HG03103 (cell line): ENCODE measurements at regions not wholly inside any gene's neighbourhood (a gene's known extent, or its start where the extent isn't known, plus 50 kb on each side); places are given as distances from the start of the nearest gene placed in this dataset.
"Not testable (repeated sequence)": the region's sequence is repeated elsewhere in the genome, so short reads cannot be mapped to it uniquely, and the experiment has no call there.

Source experiments
- ATAC-seq: cut with Tn5 transposase; IDR thresholded peaks from one replicate; pipeline ENCODE4 v1.9.1; 2021; ENCODE audit warnings: low read depth; ENCODE audit not compliant: unreplicated experiment

DNA sequence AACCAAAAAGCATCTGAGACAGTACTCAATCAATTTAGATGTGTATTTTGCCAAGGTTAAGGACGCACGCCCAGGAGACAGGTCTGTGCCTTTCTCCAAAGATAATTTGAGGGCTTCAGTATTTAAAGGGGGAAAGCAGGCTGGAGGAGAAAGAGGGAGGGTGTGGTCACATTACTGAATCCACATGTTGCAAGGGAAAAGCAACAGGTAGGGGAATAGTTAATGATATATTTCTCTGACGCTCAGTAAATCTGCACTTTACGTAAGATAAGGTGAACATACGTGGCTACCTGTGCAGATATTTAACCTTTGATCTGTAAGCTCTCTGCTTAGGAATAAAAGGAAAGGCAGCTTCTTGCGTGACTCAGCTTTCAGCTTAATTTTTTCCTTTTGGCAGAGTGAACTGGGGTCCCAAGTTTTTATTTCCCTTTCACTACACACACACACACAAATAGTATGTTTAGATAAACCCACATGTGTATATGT lies 443.4 kb downstream of the NTRK2 start:
- ATAC-seq, result no peak

DNA sequence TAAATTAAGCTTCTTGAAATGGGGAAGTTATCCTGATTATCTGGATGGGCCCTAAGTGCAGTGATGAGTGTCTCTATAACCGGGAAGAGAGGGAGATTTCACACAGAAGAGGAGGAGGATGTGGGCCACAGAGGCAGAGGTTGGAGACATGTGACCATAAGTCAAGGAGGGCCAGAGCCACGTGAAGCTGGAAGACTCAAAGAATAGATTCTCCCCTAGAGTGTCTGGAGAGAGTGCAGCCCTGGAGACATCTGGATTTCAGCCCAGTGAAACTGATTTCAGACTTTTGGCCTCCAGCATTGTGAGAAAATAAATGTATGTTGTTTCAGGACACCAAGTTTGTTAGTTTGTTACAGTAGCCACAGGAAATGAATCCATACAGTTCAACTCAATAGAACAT lies 442.9 kb downstream of the NTRK2 start:
- no peak for ATAC-seq

GRCh38 chr9:85108746-85109145 lies 439.2 kb downstream of the NTRK2 start:
- no peak for ATAC-seq

DNA sequence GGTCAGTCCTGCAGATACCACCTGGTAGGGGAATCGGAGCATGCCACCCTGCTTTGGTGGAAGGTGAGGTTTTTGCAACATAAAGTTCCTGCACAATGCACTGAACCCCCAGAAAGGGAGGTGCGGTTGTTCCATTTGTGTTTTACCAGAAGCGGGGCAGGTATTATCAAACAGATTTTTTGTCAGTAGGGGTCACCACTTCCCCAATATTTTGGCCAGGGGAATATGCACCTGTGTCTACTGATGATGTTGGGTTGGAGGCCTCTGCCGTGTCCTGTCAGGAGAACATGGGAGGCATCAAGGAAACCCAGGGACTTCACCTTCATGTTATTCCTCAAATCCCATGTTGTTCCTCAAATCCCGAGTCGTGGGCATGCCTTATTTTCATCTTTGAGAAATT lies 438.7 kb downstream of the NTRK2 start:
- no peak for ATAC-seq

DNA sequence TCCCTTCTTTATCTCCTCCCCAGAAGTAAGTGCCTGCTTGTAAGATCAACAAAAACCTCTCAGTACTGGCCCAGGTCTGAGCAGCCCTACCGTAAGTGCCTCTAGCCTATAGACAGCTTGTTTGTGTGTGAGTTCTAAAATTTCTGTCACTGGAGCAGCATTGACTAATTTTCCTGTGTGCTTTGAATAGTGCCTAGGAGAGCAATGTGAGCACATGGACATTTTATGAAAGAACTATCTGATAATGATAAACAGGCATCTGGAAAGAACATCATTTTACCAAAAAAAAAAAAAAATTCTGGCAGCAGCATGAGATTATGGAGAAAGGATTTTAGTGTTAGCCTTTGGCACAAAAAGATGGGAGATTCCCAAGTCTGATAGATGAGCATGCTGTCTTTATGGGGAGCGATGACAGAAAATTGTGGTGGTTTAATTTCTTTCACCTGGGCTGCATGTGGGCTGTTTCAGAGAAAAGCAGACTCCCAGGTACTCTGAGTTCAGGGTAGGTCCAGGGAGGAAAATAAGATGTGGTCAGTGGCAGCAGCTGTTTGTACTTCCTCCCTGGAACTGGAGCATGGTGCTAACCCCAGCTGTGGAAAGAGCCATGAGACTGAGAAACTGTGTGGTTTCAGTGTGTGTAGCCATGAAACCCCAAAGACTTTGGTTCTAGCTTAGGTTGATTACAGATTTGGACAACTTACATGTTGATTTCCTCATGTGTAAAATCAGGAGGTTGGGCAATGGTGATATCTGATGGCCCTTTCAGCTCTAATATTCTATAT lies 419.9 kb downstream of the NTRK2 start:
- no peak for ATAC-seq

DNA sequence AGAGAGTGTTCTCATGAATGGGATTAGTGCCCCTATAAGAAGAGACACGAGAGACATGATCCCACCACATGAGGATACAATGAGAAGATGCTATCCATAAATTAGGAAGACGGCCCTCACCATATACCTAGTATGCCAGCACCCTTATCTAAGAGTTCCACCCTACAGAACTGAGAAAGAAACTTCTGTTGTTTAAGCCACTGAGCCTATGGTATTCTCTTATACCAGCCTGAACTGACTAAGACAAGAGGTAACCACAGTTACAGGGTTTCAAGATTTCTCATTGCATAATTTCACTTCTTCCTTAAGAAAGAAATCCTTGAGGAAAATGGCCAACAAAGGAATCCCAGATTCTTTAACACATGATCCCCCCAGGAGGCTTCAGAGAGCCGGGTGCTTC lies 412.4 kb downstream of the NTRK2 start:
- ATAC-seq, result no peak

- no peak for ATAC-seq
These were observed 409.8 kb downstream of the NTRK2 start for GRCh38 chr9:85079349-85079748.

- no peak for ATAC-seq
These were observed 408.4 kb downstream of the NTRK2 start for GRCh38 chr9:85077944-85078343.

GRCh38 chr9:85077146-85077545 lies 407.6 kb downstream of the NTRK2 start:
- ATAC-seq, result not testable (repeated sequence)
